AG10803 (cell line): ENCODE measurements at regions not wholly inside any gene's neighbourhood (a gene's known extent, or its start where the extent isn't known, plus 50 kb on each side); places are given as distances from the start of the nearest gene placed in this dataset.

Source experiments
- DNase-seq: peaks from one replicate; pipeline ENCODE4 v3.0.0; 2010; ENCODE audit warnings: low read depth
- H3K4me3 ChIP-seq: 2 replicates; pipeline ENCODE4 v1.5.1; 2011; ENCODE audit warnings: mild to moderate bottlenecking, low read length, control low read depth
- CTCF ChIP-seq: conservative IDR thresholded peaks from 2 replicates; pipeline ENCODE4 v1.5.1; 2011; ENCODE audit warnings: mild to moderate bottlenecking, low read length, control low read depth, inconsistent platforms

GRCh38 chr14:101463566-101464171, 97.6 kb upstream of the DIO3 start:
- no peak for DNase-seq
- no peak for TF ChIP-seq CTCF

GRCh38 chr14:101464310-101464983, 96.8 kb upstream of the DIO3 start:
- DNase-seq, result no peak
- no peak for TF ChIP-seq CTCF
- no peak overlapping the region for H3K4me3 ChIP-seq

More at GRCh38 chr14:101463566-101464171, 97.6 kb upstream of the DIO3 start:
- no peak overlapping the region for H3K4me3 ChIP-seq

- no peak for TF ChIP-seq CTCF
- H3K4me3 ChIP-seq, result no peak overlapping the region
- no peak for DNase-seq
Observed at GRCh38 chr14:101464984-101465794, 96.1 kb upstream of the DIO3 start.

- TF ChIP-seq CTCF, result no peak
- no peak overlapping the region for H3K4me3 ChIP-seq
- DNase-seq, result no peak
Observed at GRCh38 chr14:101465795-101466448, 95.4 kb upstream of the DIO3 start.

- H3K4me3 ChIP-seq, result no peak overlapping the region
- no peak for DNase-seq
- no peak for TF ChIP-seq CTCF
Observed at GRCh38 chr14:101466456-101467180, 94.7 kb upstream of the DIO3 start.

- DNase-seq, result no peak
- no peak overlapping the region for H3K4me3 ChIP-seq
- no peak for TF ChIP-seq CTCF
Observed at GRCh38 chr14:101467181-101467926, 93.9 kb upstream of the DIO3 start.
